NT2/D1 (cell line): ENCODE measurements at regions not wholly inside any gene's neighbourhood (a gene's known extent, or its start where the extent isn't known, plus 50 kb on each side); places are given as distances from the start of the nearest gene placed in this dataset.
A peak's percentile ranks its signal among the peaks of the same experiment; 100 is the strongest.

Source experiments
- DNase-seq: peaks from one replicate; pipeline ENCODE4 v3.0.0-alpha.2; 2011; ENCODE audit warnings: low read depth, low spot score
- H3K27me3 ChIP-seq: 2 replicates; pipeline ENCODE4 v1.6.0; 2011; ENCODE audit warnings: mild to moderate bottlenecking; ENCODE audit not compliant: insufficient read length, insufficient read depth
- H3K36me3 ChIP-seq: 2 replicates; pipeline ENCODE4 v1.6.1; 2011; ENCODE audit warnings: mild to moderate bottlenecking, low read length, mixed read lengths; ENCODE audit not compliant: insufficient read depth, insufficient read length
- H3K4me1 ChIP-seq: 2 replicates; pipeline ENCODE4 v1.5.1; 2011; ENCODE audit not compliant: insufficient read depth, insufficient read length
- H3K4me3 ChIP-seq: 2 replicates; pipeline ENCODE4 v1.5.1; 2011; ENCODE audit warnings: low read depth; ENCODE audit not compliant: insufficient read length
- H3K9ac ChIP-seq: 2 replicates; pipeline ENCODE4 v1.6.0; 2011; ENCODE audit warnings: low read depth; ENCODE audit not compliant: insufficient read length
- H3K9me3 ChIP-seq: 2 replicates; pipeline ENCODE4 v1.5.1; 2011; ENCODE audit warnings: mild to moderate bottlenecking, low read length; ENCODE audit not compliant: insufficient read depth
- SUZ12 ChIP-seq: IDR thresholded peaks from 2 replicates; pipeline ENCODE4 v1.6.1; 2011; ENCODE audit not compliant: insufficient read length, insufficient read depth; ENCODE audit errors: extremely low read depth
- YY1 ChIP-seq: IDR thresholded peaks from 2 replicates; pipeline ENCODE4 v1.6.1; 2011; ENCODE audit not compliant: insufficient read length, insufficient read depth
- ZNF274 ChIP-seq: IDR thresholded peaks from 2 replicates; pipeline ENCODE4 v1.6.1; 2011; ENCODE audit warnings: mild to moderate bottlenecking, low read depth, low read length

- Histone ChIP-seq H3K4me3 (no peak overlapping the region), H3K9me3 (no peaks in the 10 kb centered on the region), H3K9ac (no peak overlapping the region), H3K4me1 (no peaks in the 10 kb centered on the region), H3K27me3 (no peaks in the 10 kb centered on the region), H3K36me3 (no peaks in the 10 kb centered on the region)
- no peak for TF ChIP-seq ZNF274
- TF ChIP-seq YY1 = no peak
- TF ChIP-seq SUZ12 = no peak
- no peak for DNase-seq
These were observed 71.6 kb upstream of the NRSN1 start for GRCh38 chr6:24054388-24054787.

GRCh38 chr6:24056567-24056966 is 69.4 kb upstream of the NRSN1 start:
- Histone ChIP-seq H3K4me1 (no peaks in the 10 kb centered on the region), H3K9ac (no peak overlapping the region), H3K27me3 (no peaks in the 10 kb centered on the region), H3K9me3 (no peaks in the 10 kb centered on the region), H3K36me3 (no peaks in the 10 kb centered on the region), H3K4me3 (no peak overlapping the region)
- DNase-seq = no peak
- TF ChIP-seq SUZ12 (no peak), ZNF274 (no peak), YY1 (no peak)

DNA sequence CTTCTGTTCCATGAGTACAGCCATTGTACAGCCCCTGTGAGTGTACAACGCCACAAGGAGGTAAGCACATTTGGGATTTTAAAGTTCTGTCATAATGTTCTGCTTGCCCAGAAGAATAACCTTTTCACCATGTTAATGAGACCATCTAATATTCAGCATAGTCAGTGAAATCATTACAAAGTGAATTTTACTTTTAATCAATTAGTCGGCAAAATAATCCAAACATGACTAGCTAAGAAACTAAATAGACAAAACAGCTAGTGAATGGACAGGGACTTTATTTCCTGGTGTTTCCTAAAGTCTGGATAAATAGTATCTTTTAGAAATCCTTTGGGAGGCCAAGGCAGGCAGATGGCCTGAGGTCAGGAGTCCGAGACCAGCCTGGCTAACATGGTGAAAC is 69.0 kb upstream of the NRSN1 start:
- TF ChIP-seq ZNF274 (no peak), SUZ12 (no peak), YY1 (no peak)
- no peak for DNase-seq
- no peak overlapping the region for H3K4me3 ChIP-seq

GRCh38 chr6:24060982-24061754 is 64.8 kb upstream of the NRSN1 start:
- Histone ChIP-seq H3K4me1 (no peaks in the 10 kb centered on the region), H3K36me3 (no peaks in the 10 kb centered on the region), H3K27me3 (no peaks in the 10 kb centered on the region), H3K9me3 (no peaks in the 10 kb centered on the region), H3K9ac (no peak overlapping the region), H3K4me3 (no peak overlapping the region)
- TF ChIP-seq ZNF274 = no peak
- TF ChIP-seq YY1 = no peak
- no peak for TF ChIP-seq SUZ12
- no peak for DNase-seq

More for the DNA sequence above, 69.0 kb upstream of the NRSN1 start:
- no peaks in the 10 kb centered on the region for H3K4me1 ChIP-seq
- H3K9ac ChIP-seq = no peak overlapping the region
- no peaks in the 10 kb centered on the region for H3K27me3 ChIP-seq
- H3K36me3 ChIP-seq = no peaks in the 10 kb centered on the region
- H3K9me3 ChIP-seq = no peaks in the 10 kb centered on the region

- Histone ChIP-seq H3K36me3 (no peaks in the 10 kb centered on the region), H3K27me3 (no peaks in the 10 kb centered on the region), H3K4me3 (no peak overlapping the region), H3K9ac (no peak overlapping the region), H3K4me1 (no peaks in the 10 kb centered on the region), H3K9me3 (no peaks in the 10 kb centered on the region)
- peak; percentile 9 for DNase-seq
- TF ChIP-seq SUZ12 (no peak), YY1 (no peak), ZNF274 (no peak)
These were observed 61.9 kb upstream of the NRSN1 start for GRCh38 chr6:24064106-24064505.

DNA sequence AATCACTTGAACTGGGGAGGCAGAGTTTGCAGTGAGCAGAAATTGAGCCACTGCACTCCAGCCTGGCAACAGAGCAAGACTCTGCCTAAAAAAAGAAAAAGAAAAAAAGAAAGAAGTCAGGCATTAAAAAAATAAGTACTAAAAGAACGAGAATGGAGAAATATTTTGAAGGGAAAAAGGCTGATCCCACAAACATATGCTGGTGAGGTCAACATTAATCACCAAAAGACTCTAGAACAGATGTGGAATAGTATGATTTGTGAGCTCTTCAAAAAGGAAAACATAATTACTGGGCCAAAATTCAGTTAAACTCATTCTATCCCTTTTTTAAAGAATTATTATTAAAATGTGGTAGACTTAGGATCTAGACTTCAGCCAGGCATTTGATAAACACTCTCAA is 61.2 kb upstream of the NRSN1 start:
- no peak overlapping the region for H3K9ac ChIP-seq

GRCh38 chr6:24069526-24069925 is 56.5 kb upstream of the NRSN1 start:
- TF ChIP-seq YY1 (no peak), ZNF274 (no peak), SUZ12 (no peak)
- no peak overlapping the region for H3K9ac ChIP-seq
- H3K27me3 ChIP-seq = no peaks in the 10 kb centered on the region
- H3K36me3 ChIP-seq = no peaks in the 10 kb centered on the region
- H3K9me3 ChIP-seq = no peaks in the 10 kb centered on the region
- H3K4me1 ChIP-seq = no peaks in the 10 kb centered on the region
- DNase-seq = no peak
- H3K4me3 ChIP-seq = no peak overlapping the region

More for the DNA sequence above, 61.2 kb upstream of the NRSN1 start:
- TF ChIP-seq ZNF274 (no peak), YY1 (no peak)
- DNase-seq = no peak
- Histone ChIP-seq H3K36me3 (no peaks in the 10 kb centered on the region), H3K9me3 (no peaks in the 10 kb centered on the region), H3K4me1 (no peaks in the 10 kb centered on the region), H3K4me3 (no peak overlapping the region), H3K27me3 (no peaks in the 10 kb centered on the region)
